ENCODE measurements at regions not wholly inside any gene's neighbourhood (a gene's known extent, or its start where the extent isn't known, plus 50 kb on each side); places are given as distances from the start of the nearest gene placed in this dataset.

GRCh38 chr3:168574455-168575158, 478.9 kb upstream of the GOLIM4 start:
- DNase-seq, result no peak

DNA sequence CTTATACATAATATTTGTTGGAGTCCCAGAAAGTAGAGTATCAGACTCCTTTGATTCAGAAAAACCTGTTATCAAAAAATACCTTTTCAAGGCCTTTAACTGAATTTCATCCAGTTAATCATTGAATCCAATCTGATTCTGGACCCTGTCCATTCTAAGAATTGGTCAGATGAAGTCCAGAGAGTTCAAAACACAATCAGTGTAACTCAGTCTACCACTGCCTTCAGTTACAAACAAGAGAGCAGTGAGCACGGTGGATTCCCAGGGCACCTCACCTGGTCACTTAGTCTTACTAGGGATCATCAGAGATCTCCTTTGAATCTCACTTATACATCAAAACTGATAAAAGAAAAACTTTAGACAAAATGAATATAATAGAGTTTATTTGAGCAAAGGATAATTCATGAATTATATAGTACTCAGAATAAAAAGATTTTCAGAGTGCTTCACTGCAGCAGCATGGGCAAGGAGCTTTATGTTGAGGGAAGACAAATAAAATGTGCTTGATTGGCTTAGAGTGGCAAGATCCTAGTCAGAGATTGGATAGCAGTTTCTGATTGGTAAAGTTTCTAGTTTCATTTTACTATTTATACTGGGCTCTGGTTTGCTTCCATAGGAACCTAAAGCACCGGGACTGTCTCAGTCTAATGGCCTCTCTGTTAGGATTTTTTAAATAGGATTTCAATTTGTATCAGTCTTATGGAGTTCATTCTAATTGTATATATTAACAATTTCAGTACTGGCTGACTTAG, 474.9 kb upstream of the GOLIM4 start:
- DNase-seq, result no peak

DNA sequence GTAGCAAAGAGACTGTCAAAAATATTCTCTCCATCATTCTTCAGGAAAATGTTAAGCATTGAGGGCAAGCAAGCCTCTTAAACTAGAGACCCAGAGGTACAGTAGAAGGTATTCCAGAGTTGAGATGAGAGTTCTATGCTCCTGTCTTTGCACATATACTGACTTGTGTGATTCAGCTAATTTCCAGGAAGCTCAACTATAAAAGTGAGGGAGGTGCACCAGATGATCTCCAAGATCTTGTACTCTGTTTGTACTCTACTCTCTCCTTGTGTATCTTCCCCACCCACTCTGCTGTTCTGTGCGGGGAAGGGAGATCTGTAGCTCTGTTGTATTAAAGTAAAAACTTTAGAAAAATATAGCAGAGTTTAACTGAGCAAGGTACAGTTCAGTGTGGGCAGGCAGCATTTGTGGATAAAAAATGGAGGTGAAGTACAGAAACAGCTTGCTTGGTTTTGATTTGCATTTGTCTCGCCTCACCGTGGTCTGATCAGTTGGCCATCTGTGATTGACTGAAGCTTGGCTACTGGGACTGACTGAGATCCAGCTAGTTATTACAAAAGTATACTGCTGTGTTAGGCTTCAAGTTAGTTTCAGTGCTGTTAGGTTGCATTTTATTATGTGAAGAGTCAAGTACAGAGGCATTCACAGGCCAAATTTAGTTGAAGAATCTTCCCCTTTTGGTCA, 463.1 kb upstream of the GOLIM4 start:
- no peak for DNase-seq

GRCh38 chr3:168552251-168552650, 456.5 kb upstream of the GOLIM4 start:
- DNase-seq, result no peak

GRCh38 chr3:168548719-168549118, 453.0 kb upstream of the GOLIM4 start:
- no peak for DNase-seq

- no peak for DNase-seq
Measured at GRCh38 chr3:168546707-168547106, 451.0 kb upstream of the GOLIM4 start.

DNA sequence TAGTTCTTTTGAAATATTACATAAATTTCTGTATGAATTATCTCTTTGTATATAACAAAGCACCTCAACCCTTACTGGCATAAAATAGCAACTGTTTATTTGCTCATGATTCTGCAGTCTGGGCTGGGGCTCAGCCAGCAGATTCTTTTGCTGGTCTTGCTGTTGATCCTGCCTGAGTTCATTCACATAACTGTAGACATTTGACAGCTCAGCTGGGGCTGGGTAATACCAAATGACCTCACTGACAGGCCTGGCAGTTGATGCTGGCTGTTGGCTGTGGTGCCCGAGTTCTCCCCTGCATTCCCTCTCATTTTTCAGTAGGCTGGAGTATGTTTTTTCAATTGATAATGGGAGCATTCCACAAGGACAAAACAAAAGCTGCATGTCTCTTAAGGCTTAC, 449.9 kb upstream of the GOLIM4 start:
- no peak for DNase-seq

- no peak for DNase-seq
Measured at GRCh38 chr3:168544097-168544957, 448.6 kb upstream of the GOLIM4 start.

GRCh38 chr3:168540726-168541125, 445.0 kb upstream of the GOLIM4 start:
- DNase-seq, result no peak

DNA sequence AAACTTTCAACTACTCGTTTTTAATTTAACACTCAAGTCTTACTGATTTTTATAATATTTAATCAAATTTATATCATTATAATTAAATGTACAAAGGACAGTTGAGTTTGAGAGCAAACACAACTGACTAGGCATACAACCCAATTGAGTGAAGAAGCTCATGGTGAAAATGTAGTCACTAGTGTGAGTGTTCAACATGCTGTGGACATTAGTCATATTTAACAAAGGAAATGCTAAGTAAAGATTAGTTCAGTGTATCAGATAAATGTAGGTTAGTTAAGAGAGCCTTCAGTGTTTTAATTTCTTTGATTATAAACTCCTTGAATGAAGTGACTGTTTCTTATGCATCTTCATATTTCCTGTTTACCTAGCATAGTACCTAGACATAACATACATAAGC, 444.2 kb upstream of the GOLIM4 start:
- no peak for DNase-seq

DNA sequence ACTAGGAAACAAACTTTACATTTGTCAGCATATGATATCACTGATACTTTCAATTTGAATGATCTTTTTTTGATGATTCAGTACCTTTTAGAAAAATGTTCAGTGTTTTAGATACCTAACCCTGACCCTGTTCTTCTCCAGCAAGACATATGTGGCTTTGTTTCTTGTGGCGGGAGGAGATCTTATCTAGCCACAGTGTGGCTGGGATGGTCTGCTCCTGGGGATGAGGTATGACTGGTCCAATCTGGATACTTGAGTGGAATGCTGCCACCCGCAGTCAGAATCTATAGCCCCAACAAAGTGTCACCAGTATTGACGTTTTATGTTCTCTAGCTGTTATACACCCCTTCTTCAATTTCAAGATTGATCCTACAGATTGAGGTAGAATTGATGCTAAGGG, 439.0 kb upstream of the GOLIM4 start:
- DNase-seq, result no peak

GRCh38 chr3:168533600-168533999, 437.9 kb upstream of the GOLIM4 start:
- no peak for DNase-seq

GRCh38 chr3:168532135-168532534, 436.4 kb upstream of the GOLIM4 start:
- no peak for DNase-seq

DNA sequence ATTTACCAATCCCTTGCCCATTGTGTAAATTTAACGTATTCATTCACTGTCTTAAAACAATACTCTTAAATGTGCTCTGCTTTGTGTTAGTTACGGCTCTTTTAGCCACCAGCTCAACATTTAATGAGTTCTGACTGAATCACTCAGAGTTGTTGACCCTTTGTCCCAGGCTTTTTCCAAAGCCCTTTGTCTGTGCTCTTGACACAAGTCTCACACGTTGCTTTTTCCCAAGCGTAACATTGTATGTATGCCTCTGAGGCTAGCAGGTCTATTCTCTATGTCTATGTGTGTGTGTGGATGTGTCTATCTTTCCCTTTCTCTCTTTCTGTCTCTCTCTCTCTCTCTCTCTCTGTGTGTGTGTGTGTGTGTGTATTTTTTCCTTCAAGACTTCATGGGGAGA, 435.4 kb upstream of the GOLIM4 start:
- no peak for DNase-seq

GRCh38 chr3:168524129-168524528, 428.4 kb upstream of the GOLIM4 start:
- no peak for DNase-seq

DNA sequence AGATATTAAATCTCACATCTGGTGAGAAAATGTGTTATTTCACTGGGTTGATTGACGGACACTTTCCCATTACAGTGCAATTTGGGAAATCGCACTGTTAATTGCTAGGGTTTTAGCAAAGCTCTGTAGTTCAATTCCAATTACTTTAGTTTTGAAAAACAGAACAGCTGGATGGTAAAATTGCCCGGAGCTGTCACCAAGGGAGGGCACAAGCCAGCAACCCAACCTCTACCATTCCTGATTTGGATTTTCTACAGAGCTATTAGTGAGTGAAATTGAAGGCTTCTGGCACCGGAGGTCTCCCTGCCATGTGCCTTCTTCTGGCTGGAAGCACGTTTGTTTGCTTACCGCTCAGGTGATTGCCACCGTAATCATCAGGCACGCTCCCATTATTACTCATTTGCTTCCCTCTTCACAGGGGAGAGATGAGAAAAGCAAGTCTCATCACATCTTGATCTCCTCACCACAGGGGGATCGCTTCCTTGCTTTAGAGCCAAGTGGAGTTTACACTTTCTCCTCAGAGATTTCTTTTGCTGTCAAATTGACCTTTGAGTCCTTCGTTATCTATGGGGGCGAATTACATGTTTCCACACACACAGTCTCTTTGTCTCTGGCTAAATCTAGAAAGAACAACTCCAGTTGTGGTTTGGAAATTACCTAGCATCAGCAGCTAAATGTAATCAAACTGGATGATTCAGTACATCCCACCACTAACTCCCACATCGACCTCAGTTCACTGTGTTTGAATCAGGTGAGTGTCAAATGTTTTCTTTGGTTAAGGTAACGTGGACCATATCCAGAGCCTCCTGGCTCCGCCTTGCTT, 421.7 kb upstream of the GOLIM4 start:
- no peak for DNase-seq

DNA sequence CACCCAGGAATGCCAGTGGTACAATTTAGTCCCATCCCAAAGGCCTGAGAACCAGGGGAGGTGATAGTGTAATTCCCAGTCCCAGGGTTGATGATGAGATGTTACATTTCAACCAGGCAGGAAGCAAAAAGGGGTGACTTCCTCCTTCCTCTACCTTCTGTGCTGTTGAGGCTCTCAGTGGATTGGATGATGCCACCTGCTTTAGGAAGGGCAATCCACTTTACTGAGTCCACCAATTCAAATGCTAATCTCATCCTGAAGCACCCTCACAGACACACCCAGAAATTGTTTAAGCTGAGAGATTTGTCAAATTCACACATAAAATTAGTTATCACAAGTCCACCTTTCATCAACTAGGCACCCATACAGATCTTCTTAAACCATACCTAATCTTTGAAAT, 418.5 kb upstream of the GOLIM4 start:
- DNase-seq, result no peak

DNA sequence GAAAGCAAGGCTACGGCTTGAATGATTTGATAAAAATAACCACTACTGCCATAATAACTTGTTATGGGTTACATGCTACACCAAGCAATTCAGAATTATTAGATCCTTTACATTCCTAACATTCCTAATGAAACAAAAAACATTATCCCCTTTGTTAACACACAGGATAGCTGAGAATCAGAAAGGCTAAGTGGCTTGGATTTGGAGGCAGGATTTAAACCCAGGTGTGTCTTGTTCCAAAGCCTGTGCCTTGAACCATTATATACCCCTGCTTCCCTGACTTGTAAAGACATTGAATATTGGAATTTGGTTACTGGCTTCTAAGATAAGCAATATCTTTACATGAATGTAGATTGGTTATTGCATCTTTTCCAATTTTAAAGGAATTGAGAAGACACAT, 417.1 kb upstream of the GOLIM4 start:
- no peak for DNase-seq

GRCh38 chr3:168511428-168512014, 415.8 kb upstream of the GOLIM4 start:
- DNase-seq, result no peak

DNA sequence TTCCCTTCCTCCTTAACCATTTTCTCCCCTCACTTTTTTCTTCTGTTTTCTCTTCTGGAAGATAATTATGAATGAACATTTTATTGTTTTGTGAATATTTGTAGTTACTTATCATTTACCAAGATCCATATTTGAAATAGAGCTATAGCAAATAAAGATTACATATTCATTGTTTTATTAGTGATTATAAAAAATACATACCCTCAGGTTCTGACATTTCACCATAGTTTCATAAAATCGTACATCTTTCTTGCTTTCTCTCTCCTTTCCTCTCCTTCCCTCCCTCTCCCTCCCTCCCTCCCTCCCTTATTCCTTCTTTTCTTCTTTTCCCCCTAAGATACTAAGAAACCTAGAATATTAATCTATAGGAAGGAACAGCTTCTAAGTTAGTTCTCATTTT, 410.9 kb upstream of the GOLIM4 start:
- no peak for DNase-seq

- DNase-seq, result no peak
Measured at GRCh38 chr3:168501570-168501969, 405.8 kb upstream of the GOLIM4 start.

- no peak for DNase-seq
Measured at GRCh38 chr3:168498194-168498593, 402.5 kb upstream of the GOLIM4 start.

All from CD4-positive, alpha-beta T cell treated with Interleukin-1 beta for 1 hour (primary cell).